ENCODE measurements at regions not wholly inside any gene's neighbourhood (a gene's known extent, or its start where the extent isn't known, plus 50 kb on each side); places are given as distances from the start of the nearest gene placed in this dataset.

GRCh38 chr5:163813900-163814299 lies 308.5 kb downstream of the MAT2B start:
- TF ChIP-seq CTCF (IDR thresholded peaks at IDR 0.05) (no peak), POLR2A (IDR thresholded peaks at IDR 0.05) (no peak)
